MM.1S (cell line): ENCODE measurements at regions not wholly inside any gene's neighbourhood (a gene's known extent, or its start where the extent isn't known, plus 50 kb on each side); places are given as distances from the start of the nearest gene placed in this dataset.

Experiments
- DNase-seq: peaks from one replicate; pipeline ENCODE4 v3.0.0-alpha.2; 2015
- H2AFZ ChIP-seq: fragments of 300-600 bp; sonication (generic); 2 replicates; pipeline ENCODE4 v1.6.0; 2016; ENCODE audit warnings: antibody characterized with exemption, low read length
- H3F3A ChIP-seq: fragments of 300-600 bp; sonication (generic); 2 replicates; pipeline ENCODE4 v1.6.1; 2016; ENCODE audit warnings: mild to moderate bottlenecking, antibody characterized with exemption, low read length, moderate library complexity, mixed read lengths; ENCODE audit not compliant: insufficient read depth
- H3K27ac ChIP-seq: fragments of 300-600 bp; sonication (generic); 2 replicates; pipeline ENCODE4 v1.5.1; 2016; ENCODE audit warnings: mild to moderate bottlenecking, low read length
- H3K27me3 ChIP-seq: fragments of 300-600 bp; sonication (generic); replicated peaks from 2 replicates; pipeline ENCODE4 v1.6.0; 2016; ENCODE audit warnings: low read length; ENCODE audit not compliant: insufficient read depth
- H3K36me3 ChIP-seq: fragments of 300-600 bp; sonication (generic); replicated peaks from 2 replicates; pipeline ENCODE4 v1.6.1; 2016; ENCODE audit warnings: mild to moderate bottlenecking, low read length, mixed read lengths; ENCODE audit not compliant: insufficient read depth
- H3K4me1 ChIP-seq: fragments of 300-600 bp; sonication (generic); 2 replicates; pipeline ENCODE4 v1.6.1; 2016; ENCODE audit warnings: low read length, mixed read lengths
- H3K4me2 ChIP-seq: fragments of 300-600 bp; sonication (generic); 2 replicates; pipeline ENCODE4 v1.6.0; 2016; ENCODE audit warnings: low read depth, low read length
- H3K4me3 ChIP-seq: fragments of 300-600 bp; sonication (generic); 2 replicates; pipeline ENCODE4 v1.5.1; 2016; ENCODE audit warnings: low read length, mixed read lengths
- H3K79me2 ChIP-seq: fragments of 300-600 bp; sonication (generic); 2 replicates; pipeline ENCODE4 v1.6.1; 2016; ENCODE audit warnings: mixed run types, low read length, mixed read lengths
- H3K9ac ChIP-seq: fragments of 300-600 bp; sonication (generic); 2 replicates; pipeline ENCODE4 v1.6.1; 2016; ENCODE audit warnings: low read length, mixed read lengths
- H3K9me2 ChIP-seq: fragments of 300-600 bp; sonication (generic); replicated peaks from 2 replicates; pipeline ENCODE4 v1.6.1; 2016; ENCODE audit warnings: mild to moderate bottlenecking, low read length, mixed read lengths; ENCODE audit not compliant: insufficient read depth
- H3K9me3 ChIP-seq: fragments of 300-600 bp; sonication (generic); replicated peaks from 2 replicates; pipeline ENCODE4 v1.6.1; 2016; ENCODE audit warnings: mild to moderate bottlenecking, low read length, mixed read lengths; ENCODE audit not compliant: insufficient read depth
- H4K20me1 ChIP-seq: fragments of 300-600 bp; sonication (generic); 2 replicates; pipeline ENCODE4 v1.6.1; 2016; ENCODE audit warnings: mild to moderate bottlenecking, low read length, moderate library complexity, mixed read lengths; ENCODE audit not compliant: insufficient read depth
- EZH2 ChIP-seq: fragments of 300-600 bp; sonication (generic); optimal IDR thresholded peaks from 2 replicates; pipeline ENCODE3; 2017; ENCODE audit warnings: low read depth, mild to moderate bottlenecking, antibody characterized with exemption, low read length, mixed read lengths
- EZH2phosphoT487 ChIP-seq: fragments of 300-600 bp; sonication (generic); IDR thresholded peaks from 2 replicates; pipeline ENCODE4 v1.6.1; 2018; ENCODE audit warnings: antibody characterized with exemption, low read length
- TF ChIP-seq, protein P1 (sequence below): fragments of 300-600 bp; sonication (generic); IDR thresholded peaks from 2 replicates; pipeline ENCODE4 v1.5.1; 2016; ENCODE audit warnings: antibody characterized with exemption, low read length, mixed read lengths

DNA sequence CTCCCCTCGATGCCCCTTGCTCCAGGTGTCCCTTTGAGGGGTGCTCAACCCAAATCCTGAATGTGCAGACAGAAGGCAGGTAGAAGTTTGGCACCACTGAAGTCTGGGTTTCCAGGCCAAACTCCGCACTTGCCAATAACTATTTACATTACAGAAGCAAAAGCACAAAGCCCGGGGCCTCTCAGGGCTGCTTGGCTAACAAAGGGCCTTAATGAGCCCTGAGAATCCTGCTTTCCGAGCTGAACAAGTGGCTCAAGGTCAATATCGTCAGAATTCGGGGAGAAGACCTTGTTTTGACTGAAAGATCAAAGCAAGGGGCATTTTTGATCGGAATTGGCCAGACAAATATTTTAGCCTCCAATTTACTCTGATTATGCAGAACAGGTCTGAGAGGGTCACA, 189.9 kb downstream of the HERPUD2 start:
- Histone ChIP-seq H3K36me3 (no peaks in the 10 kb centered on the region), H3K79me2 (no peaks in the 10 kb centered on the region), H3F3A (no peaks in the 10 kb centered on the region), H3K4me3 (no peak overlapping the region), H3K9ac (no peak overlapping the region), H3K27me3 (no peaks in the 10 kb centered on the region), H4K20me1 (no peaks in the 10 kb centered on the region), H3K9me3 (no peaks in the 10 kb centered on the region), H2AFZ (no peak overlapping the region), H3K4me1 (no peaks in the 10 kb centered on the region), H3K27ac (no peak overlapping the region), H3K9me2 (no peaks in the 10 kb centered on the region), H3K4me2 (no peak overlapping the region)
- TF ChIP-seq, protein P1, sequence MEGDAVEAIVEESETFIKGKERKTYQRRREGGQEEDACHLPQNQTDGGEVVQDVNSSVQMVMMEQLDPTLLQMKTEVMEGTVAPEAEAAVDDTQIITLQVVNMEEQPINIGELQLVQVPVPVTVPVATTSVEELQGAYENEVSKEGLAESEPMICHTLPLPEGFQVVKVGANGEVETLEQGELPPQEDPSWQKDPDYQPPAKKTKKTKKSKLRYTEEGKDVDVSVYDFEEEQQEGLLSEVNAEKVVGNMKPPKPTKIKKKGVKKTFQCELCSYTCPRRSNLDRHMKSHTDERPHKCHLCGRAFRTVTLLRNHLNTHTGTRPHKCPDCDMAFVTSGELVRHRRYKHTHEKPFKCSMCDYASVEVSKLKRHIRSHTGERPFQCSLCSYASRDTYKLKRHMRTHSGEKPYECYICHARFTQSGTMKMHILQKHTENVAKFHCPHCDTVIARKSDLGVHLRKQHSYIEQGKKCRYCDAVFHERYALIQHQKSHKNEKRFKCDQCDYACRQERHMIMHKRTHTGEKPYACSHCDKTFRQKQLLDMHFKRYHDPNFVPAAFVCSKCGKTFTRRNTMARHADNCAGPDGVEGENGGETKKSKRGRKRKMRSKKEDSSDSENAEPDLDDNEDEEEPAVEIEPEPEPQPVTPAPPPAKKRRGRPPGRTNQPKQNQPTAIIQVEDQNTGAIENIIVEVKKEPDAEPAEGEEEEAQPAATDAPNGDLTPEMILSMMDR: no peak
- no peak for TF ChIP-seq EZH2
- no peak for TF ChIP-seq EZH2phosphoT487
- no peak for DNase-seq

DNA sequence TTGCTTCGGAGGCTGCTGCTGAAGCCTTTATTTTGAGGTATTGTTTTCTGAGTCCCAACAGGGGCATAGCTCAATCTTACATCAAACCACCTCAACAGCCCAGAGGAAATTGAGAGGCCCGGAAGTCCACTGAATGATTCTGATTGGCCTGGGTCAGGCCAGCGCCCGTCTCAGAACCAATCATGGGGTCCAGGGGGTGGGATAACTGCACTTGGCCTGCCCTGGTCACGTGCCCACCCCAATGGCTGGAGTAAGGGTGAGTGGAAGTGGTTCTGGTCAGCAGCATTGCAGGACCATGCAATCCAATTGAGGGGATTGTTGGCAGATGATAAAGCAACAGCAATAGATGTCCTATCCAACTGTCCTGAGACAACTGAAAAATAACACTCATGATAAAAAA, 190.6 kb downstream of the HERPUD2 start:
- Histone ChIP-seq H3K4me3 (no peak overlapping the region), H3K9me3 (no peaks in the 10 kb centered on the region), H2AFZ (no peak overlapping the region), H3K36me3 (no peaks in the 10 kb centered on the region), H3K9ac (no peak overlapping the region), H3F3A (no peaks in the 10 kb centered on the region), H3K79me2 (no peaks in the 10 kb centered on the region), H3K27ac (no peak overlapping the region), H3K9me2 (no peaks in the 10 kb centered on the region), H3K27me3 (no peaks in the 10 kb centered on the region), H4K20me1 (no peaks in the 10 kb centered on the region), H3K4me2 (no peak overlapping the region), H3K4me1 (no peaks in the 10 kb centered on the region)
- no peak for DNase-seq
- no peak for TF ChIP-seq EZH2
- TF ChIP-seq EZH2phosphoT487: no peak
- TF ChIP-seq, protein P1: no peak

DNA sequence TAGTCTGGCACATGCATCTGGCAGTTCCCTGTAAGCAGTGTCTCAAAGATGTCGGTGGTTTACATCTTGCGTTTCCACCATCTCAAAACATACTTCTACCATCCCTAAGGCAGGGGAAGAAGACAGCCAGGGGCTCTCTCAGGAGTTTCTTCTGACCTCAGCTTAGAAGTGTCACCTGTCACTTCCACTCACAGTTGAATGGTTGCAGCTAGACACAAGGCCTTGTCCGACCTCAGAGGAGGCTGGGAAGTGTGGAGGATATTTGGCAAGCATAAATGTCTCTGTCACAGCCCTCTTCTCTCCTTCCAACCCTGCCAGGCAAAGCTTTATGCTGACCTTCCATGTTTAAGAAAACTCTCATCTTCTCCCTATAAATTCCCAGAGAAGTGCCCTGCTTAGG, 193.3 kb downstream of the HERPUD2 start:
- no peak overlapping the region for H2AFZ ChIP-seq
- H4K20me1 ChIP-seq: no peaks in the 10 kb centered on the region
- H3K4me2 ChIP-seq: no peak overlapping the region
- no peaks in the 10 kb centered on the region for H3K9me2 ChIP-seq
- no peaks in the 10 kb centered on the region for H3K4me1 ChIP-seq
- H3K9me3 ChIP-seq: no peaks in the 10 kb centered on the region
- TF ChIP-seq, protein P1: no peak
- TF ChIP-seq EZH2: no peak
- no peak for TF ChIP-seq EZH2phosphoT487
- no peak for DNase-seq
- H3K9ac ChIP-seq: no peak overlapping the region
- H3K79me2 ChIP-seq: no peaks in the 10 kb centered on the region
- no peaks in the 10 kb centered on the region for H3K36me3 ChIP-seq
- H3K27me3 ChIP-seq: no peaks in the 10 kb centered on the region
- no peaks in the 10 kb centered on the region for H3F3A ChIP-seq
- H3K4me3 ChIP-seq: no peak overlapping the region
- no peak overlapping the region for H3K27ac ChIP-seq

DNA sequence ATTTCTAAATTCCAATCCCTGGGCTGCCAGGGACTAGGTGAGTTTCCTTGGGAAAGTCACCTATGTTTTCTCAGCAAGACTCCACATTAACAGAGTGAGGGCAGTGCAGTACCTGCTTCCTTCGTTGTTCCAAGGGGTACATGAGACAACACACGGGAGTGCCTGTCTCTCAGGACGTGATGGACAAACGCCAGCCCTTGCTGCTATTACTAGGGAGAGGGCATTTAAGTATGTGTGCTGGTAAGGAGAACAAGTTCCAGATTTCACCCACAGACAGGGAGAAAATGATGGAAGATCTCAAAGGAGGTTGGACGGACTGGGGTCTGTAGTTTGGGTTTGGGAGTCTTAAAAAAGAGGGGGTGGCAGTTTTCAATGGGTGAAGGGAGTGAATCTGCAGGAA, 195.7 kb downstream of the HERPUD2 start:
- Histone ChIP-seq H3K27me3 (no peaks in the 10 kb centered on the region), H3K9me3 (no peaks in the 10 kb centered on the region)
- TF ChIP-seq EZH2 (no peak), EZH2phosphoT487 (no peak)
- TF ChIP-seq, protein P1: no peak

More for the DNA sequence above, 195.7 kb downstream of the HERPUD2 start:
- Histone ChIP-seq H3K79me2 (no peaks in the 10 kb centered on the region), H3K9ac (no peak overlapping the region), H3F3A (no peaks in the 10 kb centered on the region), H3K4me1 (no peaks in the 10 kb centered on the region), H3K9me2 (no peaks in the 10 kb centered on the region), H2AFZ (no peak overlapping the region), H3K4me3 (no peak overlapping the region), H3K36me3 (no peaks in the 10 kb centered on the region), H3K4me2 (no peak overlapping the region), H4K20me1 (no peaks in the 10 kb centered on the region), H3K27ac (no peak overlapping the region)
- no peak for DNase-seq
